ENCODE measurements at regions not wholly inside any gene's neighbourhood (a gene's known extent, or its start where the extent isn't known, plus 50 kb on each side); places are given as distances from the start of the nearest gene placed in this dataset.
A peak's percentile ranks its signal among the peaks of the same experiment; 100 is the strongest.

GRCh38 chr4:17068392-17068791, 169.9 kb upstream of the LDB2 start:
- in situ Hi-C loops (cut with HindIII; ENCODE audit: low sequenced_read_pairs), result no loop called here
- no peak for TF ChIP-seq CTCF (IDR thresholded peaks at IDR 0.05; ENCODE audit: low read depth, low read length, missing control alignments)
- DNase-seq (ENCODE audit: low read depth), result no peak

GRCh38 chr4:17066972-17067371, 168.5 kb upstream of the LDB2 start:
- peak; percentile 80 for DNase-seq (ENCODE audit: low read depth)
- TF ChIP-seq CTCF (IDR thresholded peaks at IDR 0.05; ENCODE audit: low read depth, low read length, missing control alignments), result no peak
- no peak overlapping the region for H3K4me3 ChIP-seq (ENCODE audit: low read depth, low read length)
- in situ Hi-C loops (cut with HindIII; ENCODE audit: low sequenced_read_pairs), result no loop called here

More at GRCh38 chr4:17068392-17068791, 169.9 kb upstream of the LDB2 start:
- H3K4me3 ChIP-seq (ENCODE audit: low read depth, low read length), result no peak overlapping the region

- no peak for DNase-seq (ENCODE audit: low read depth)
- TF ChIP-seq CTCF (IDR thresholded peaks at IDR 0.05; ENCODE audit: low read depth, low read length, missing control alignments), result no peak
- H3K4me3 ChIP-seq (ENCODE audit: low read depth, low read length), result no peak overlapping the region
- in situ Hi-C loops (cut with HindIII; ENCODE audit: low sequenced_read_pairs), result no loop called here
These were observed 167.8 kb upstream of the LDB2 start for GRCh38 chr4:17066236-17066635.

- no peak overlapping the region for H3K4me3 ChIP-seq (ENCODE audit: low read depth, low read length)
- TF ChIP-seq CTCF (IDR thresholded peaks at IDR 0.05; ENCODE audit: low read depth, low read length, missing control alignments), result no peak
- no peak for DNase-seq (ENCODE audit: low read depth)
These were observed 167.4 kb upstream of the LDB2 start for GRCh38 chr4:17065821-17066220.

GRCh38 chr4:17064959-17065358, 166.5 kb upstream of the LDB2 start:
- in situ Hi-C loops (cut with HindIII; ENCODE audit: low sequenced_read_pairs), result no loop called here
- DNase-seq (ENCODE audit: low read depth), result no peak
- no peak for TF ChIP-seq CTCF (IDR thresholded peaks at IDR 0.05; ENCODE audit: low read depth, low read length, missing control alignments)
- no peak overlapping the region for H3K4me3 ChIP-seq (ENCODE audit: low read depth, low read length)

More at GRCh38 chr4:17065821-17066220, 167.4 kb upstream of the LDB2 start:
- in situ Hi-C loops (cut with HindIII; ENCODE audit: low sequenced_read_pairs), result no loop called here

- TF ChIP-seq CTCF (IDR thresholded peaks at IDR 0.05; ENCODE audit: low read depth, low read length, missing control alignments), result no peak
- no peak overlapping the region for H3K4me3 ChIP-seq (ENCODE audit: low read depth, low read length)
- in situ Hi-C loops (cut with HindIII; ENCODE audit: low sequenced_read_pairs), result no loop called here
- DNase-seq (ENCODE audit: low read depth), result no peak
These were observed 165.4 kb upstream of the LDB2 start for GRCh38 chr4:17063888-17064287.

GRCh38 chr4:17060230-17060629, 161.8 kb upstream of the LDB2 start:
- no peak for TF ChIP-seq CTCF (IDR thresholded peaks at IDR 0.05; ENCODE audit: low read depth, low read length, missing control alignments)
- in situ Hi-C loops (cut with HindIII; ENCODE audit: low sequenced_read_pairs), result no loop called here
- H3K4me3 ChIP-seq (ENCODE audit: low read depth, low read length), result no peak overlapping the region
- no peak for DNase-seq (ENCODE audit: low read depth)

All from astrocyte of the cerebellum (primary cell).